Suppressor macrophage treated with lipopolysaccharide for 1 hour (primary cell): ENCODE measurements at regions not wholly inside any gene's neighbourhood (a gene's known extent, or its start where the extent isn't known, plus 50 kb on each side); places are given as distances from the start of the nearest gene placed in this dataset.

Experiments used
- DNase-seq, 3 donors: peaks; one replicate each; pipeline ENCODE4 v3.0.0-alpha.2; 2020 to 2022

DNA sequence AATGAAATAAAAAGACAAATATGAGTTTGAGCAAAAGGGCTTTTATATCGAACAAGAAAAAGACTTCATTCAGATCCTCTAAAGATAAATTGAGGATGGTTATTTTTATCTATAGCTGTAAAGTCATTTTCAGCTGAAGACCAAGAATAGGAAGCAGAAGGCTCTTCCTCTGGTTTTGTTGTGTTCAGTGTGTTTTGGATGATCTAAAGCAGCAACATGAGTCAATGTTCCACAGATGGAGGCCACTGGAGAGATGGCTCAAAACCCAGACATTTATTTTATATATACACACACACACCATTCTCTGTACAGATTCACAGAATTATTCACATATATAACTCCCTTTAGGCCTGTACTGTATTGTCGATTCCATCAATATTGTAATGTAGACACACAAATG, 424.3 kb downstream of the MBD2 start:
- no peak for DNase-seq

DNA sequence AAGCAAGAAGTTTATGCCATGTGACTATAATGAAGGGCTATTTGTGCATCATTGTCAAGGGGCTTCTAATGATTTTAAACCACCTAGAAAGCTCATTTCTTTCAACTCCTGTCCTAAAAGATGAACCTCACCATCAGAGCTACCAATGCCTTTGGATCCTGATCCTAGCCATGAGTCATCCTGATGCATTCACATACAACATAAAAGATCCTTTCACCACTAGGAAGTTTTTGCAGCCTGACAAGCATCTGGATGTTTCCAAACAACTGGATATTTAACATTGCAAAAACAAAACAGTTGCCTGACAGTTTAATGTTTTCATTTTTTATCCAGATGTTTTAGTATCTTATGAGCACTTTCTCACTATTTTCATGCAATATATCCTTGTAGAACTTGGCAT, 425.3 kb downstream of the MBD2 start:
- no peak for DNase-seq

GRCh38 chr18:53798516-53798915, 426.0 kb downstream of the MBD2 start:
- DNase-seq, result no peak

GRCh38 chr18:53797998-53798495, 426.4 kb downstream of the MBD2 start:
- no peak for DNase-seq

DNA sequence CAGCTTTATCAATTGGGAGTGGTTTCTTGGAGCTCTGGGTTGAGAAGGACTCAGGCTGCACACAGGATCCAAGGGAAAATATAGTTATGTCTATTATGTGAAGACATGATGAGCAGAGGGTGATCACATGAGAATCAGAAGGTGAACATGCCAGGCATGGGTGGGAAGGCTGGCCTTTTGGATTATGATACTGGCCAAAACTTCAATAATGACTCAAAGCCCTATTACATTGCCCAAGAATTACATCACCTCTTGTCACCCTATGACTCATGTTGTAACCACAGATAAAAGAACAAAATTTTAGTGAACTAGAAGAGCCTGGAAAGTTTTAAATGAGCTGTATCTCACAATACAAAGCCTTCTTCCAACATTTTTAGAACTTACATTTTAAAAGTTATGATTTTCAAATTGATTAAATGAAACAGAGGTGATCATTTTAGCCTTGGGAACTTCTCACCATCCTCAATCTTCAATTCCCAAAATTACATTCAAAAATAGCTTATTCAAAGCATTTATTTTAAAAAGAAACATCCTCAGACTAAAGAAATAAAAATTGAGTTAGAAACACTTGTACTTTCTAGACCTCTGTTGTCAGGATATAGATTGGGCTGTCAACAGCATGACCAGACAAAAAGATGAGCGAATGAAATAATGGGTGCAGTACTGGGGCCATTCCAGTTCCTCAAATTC, 428.3 kb downstream of the MBD2 start:
- peak; percentile 15 to 59 (median 40) for DNase-seq

DNA sequence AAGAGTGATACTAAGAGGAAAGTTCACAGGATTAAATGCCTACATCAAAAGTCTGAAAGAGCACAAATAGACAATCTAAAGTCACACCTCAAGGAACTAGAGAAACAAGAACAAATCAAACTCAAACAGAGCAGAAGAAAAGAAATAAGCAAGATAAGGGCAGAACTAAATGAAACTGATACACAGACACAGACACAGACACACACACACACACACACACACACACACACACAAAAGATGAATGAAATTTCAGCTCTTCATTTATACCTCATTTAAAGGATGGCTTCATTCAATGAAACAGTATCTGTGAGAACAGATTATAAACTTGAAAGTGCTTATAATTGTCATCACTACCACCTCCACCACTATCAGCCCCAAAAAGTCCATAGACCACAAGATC, 428.9 kb downstream of the MBD2 start:
- DNase-seq, result no peak

DNA sequence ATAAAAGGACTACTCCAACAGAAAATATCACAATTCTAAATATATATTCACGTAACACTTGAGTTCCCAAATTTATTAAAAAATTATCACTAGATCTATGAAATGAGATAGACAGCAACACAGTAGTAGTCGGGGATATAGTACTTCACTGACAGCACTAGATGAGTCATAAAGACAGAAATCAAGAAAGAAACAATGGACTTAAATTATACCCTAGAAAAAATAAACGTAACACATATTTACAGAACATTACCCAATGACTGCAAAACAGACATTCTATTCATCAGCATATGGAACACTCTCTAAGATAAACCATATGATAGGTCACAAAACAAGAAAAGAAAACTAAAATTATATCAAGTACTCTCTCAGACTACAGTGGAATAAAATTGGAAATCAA, 429.4 kb downstream of the MBD2 start:
- DNase-seq, result no peak

DNA sequence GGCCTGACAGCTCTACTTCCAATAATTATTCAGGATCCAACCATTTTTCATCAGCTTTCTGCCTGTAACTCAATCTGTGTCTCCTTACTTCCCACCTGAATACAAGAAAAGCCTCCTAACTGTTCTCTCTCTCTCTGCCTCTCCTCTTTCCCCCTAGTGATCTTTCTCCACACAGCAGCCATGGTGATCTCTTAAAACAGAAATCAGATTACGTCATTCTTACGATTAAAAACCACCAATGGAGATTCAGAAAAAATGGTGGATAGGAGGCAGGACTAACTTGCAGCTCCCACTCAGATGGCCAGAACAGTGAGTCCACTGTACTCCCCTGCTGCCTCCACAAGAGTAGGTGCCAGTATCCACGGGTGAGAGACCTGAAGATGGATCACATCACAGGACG, 431.7 kb downstream of the MBD2 start:
- DNase-seq, result no peak

DNA sequence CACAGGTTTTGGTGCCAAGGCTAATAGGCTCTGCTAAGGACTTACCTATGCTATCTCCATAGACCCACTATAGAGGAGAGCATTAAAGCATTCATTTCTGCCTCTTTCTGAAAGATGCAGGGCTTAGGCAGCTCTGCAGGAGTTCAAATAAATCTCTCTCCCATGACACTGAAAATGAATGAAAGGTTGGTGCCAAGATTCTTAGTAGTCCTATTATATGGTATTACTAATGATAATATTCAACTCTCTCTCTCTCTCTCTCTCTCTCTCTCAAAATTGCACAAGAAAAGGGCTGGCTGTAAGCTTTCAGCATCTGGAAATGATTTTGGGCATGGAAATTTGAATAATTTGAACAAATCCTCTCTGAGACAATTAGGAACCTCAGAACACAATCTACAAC, 433.7 kb downstream of the MBD2 start:
- DNase-seq, result no peak

- DNase-seq, result no peak
These were observed 434.9 kb downstream of the MBD2 start for GRCh38 chr18:53789376-53790247.

GRCh38 chr18:53785811-53786210, 438.7 kb downstream of the MBD2 start:
- no peak for DNase-seq

- DNase-seq, result no peak
These were observed 440.2 kb downstream of the MBD2 start for GRCh38 chr18:53784253-53784652.

DNA sequence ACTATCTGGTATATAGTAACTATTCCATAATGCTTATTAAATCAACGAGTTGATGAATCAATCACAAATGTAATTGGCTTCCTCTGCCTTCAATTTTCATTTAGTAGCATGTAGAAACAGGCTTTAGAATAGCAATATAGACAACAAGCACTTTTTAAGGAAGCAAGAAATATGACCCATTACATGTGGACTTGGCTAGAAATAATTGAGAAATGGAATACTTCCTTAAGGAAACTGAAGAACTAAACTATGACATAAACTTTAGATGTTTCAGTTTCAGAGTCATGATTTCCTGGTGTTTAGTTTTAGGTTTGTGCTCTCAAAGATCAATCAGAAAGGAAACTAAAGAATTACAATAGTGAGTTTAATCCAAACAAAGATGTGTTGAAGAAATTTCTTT, 443.8 kb downstream of the MBD2 start:
- DNase-seq, result no peak

- DNase-seq, result no peak
These were observed 452.2 kb downstream of the MBD2 start for GRCh38 chr18:53772293-53772692.

DNA sequence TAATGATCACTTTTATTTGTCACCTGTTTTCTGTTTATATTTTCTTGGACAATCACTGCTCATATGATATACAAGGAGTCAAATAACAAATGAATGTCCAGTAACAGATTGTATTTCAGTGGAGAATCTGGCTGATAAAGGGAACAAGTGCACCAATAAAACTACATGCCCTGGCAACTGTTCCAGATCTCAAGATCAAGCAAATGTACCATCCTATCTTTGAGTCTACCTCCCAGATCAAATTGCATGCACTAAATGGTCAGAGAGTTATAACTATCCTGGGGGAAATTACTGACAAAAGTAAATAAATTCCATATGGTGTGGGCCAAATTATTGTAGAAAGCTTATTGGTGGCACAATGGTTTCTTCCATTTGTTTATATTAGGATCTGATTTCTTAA, 452.8 kb downstream of the MBD2 start:
- no peak for DNase-seq

DNA sequence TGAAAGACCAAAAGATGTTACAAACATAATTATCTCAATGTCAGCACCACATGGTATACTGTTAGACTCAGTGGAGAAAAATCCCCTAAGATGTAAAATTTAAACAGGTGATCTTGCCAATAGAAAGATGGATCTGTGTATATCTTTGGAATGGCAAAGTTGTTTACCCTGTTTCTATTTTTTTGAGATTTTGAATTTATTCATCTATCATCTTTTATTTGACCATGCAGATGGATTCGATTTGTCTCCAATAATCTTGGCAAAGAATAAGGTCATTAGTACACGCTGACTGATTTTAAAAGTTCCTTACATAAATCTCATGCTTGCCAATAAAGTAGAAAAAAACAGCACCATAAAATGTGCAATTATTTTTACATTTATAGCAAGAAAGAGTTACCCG, 459.3 kb downstream of the MBD2 start:
- DNase-seq, result no peak

GRCh38 chr18:53764086-53764485, 460.4 kb downstream of the MBD2 start:
- DNase-seq, result no peak

DNA sequence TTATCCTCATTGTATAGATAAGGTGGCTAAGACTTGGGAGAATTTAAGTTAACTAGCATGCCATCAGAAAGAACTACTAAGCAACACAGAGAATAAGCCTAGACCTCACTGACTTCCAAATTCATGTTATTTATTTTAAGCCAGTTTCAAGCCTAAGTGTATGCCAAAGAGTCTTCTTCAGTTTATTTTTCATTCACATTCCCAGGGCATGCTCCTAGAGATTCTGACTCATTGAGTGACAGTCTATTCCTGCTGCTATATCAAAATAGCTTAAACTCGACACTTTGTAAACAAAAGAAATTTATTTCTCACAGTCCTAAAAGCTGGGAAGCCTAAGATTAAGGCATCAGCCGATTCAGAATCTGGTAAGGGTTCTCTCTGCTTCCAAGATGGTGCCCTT, 467.1 kb downstream of the MBD2 start:
- DNase-seq, result no peak

DNA sequence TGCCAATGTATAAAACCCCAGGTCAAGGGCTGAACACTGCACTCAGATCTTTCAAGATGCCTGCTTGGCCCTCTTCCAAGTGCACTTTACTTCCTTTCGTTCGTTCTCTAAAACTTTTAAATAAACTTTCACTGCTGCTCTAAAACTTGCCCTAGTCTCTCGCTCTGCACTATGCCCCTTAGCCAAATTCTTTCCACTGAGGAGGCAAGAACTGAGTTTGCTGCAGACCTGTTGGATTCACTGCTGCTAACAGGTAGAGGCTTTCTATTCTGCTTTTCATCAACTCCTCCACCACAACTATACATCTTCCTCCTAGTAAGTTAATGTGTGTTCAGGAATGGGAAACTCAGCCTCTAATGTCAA, 467.9 kb downstream of the MBD2 start:
- DNase-seq, result no peak

DNA sequence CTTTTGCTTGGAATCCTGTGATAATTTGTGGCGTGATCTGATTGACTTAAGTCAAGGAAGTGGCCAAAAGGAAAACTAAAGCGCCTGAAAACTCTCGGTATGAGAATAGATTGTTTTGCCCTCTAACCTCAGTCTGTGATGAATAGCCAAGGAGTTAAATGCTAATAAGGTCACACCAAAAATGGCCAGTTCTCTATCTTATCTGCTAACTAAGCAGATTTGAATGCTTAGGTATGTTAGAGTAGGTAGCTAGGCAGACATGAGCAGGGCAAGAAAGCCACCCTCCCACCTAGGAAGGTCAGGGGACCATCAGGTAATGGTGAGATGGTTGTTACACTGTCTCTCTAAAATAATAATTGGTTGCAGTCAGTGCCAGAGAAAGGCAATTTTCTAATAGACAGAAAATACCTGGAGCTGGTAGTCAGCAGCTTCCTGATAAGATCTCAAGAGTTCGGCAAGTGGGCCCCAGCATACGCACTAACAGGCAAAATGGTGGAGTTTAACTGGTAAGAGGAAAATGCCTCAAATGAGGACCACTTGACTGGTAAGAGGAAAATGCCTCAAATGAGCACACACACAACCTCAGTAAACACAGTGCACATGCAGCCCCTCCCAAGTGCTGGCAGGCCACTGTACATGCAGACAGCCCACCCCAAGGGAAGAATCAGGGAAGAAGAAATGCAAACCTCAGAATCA, 468.4 kb downstream of the MBD2 start:
- DNase-seq, result no peak

- DNase-seq, result no peak
These were observed 470.3 kb downstream of the MBD2 start for GRCh38 chr18:53754154-53754553.

DNA sequence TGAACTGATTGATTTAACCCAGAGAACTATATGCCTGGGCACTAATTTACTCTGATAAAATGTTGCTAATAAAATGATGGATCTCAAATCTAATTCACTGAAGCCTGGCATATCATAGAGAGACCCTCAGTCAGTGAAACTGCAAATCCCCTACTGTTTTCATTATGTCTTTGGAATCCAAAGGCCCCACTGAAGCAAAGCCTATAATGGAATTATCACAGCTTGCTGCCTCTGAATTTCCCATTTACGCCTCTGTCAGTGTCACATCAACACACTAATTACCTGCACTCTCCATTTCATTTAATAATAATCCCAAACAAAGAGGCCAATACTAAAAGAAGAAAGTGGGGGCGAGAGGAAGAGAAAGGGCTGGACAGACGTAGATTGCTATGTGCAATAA, 470.9 kb downstream of the MBD2 start:
- DNase-seq, result no peak

DNA sequence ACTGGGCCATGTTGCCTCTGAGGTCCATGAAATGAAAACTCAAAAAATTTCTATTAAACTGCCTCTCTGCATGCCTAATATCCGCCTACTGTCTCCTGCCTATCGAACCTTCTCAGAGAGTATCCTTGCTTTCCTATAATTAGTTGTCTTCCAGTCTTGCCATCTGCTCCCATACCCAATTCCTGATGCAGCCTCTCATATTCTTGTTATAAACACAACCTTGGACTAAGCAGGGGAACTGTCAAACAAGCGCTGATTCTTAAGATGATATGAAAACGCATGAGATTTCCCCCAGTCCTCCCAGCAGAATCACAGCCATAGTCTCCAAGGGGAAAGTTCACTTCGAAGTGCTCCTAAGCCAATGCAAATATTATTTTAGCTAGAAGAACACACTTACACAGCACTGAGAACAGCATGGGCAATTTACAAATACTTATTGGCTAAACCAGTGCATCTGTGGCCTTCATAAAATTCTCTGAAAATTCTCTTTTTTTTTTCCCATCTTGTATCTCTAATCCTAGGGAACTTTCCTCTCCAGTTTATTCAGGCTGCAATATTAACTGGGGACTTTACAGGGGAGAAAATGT, 471.6 kb downstream of the MBD2 start:
- DNase-seq, result no peak
